PC-9 (cell line): ENCODE measurements at regions not wholly inside any gene's neighbourhood (a gene's known extent, or its start where the extent isn't known, plus 50 kb on each side); places are given as distances from the start of the nearest gene placed in this dataset.

Experiments used
- BruUV-seq: library from RNA; stranded (reverse); fragments of 400-500 nt; replicated peaks from 2 replicates; lab custom pipeline; 2021; lab: Mats Ljungman, UMichigan
- CTCF ChIA-PET: fragments of 300-600 bp; sonication (Branson Sonifier 250); formaldehyde crosslinking; loops from one replicate; lab custom pipeline; 2022; ENCODE audit warnings: antibody characterized with exemption; lab: Charles Lee
- POLR2A ChIA-PET: fragments of 300-600 bp; sonication (Branson Sonifier 250); formaldehyde crosslinking; loops from one replicate; lab custom pipeline; 2022; ENCODE audit warnings: antibody characterized with exemption; ENCODE audit not compliant: unreplicated experiment; lab: Charles Lee
- DNase-seq, 2 experiments: peaks; one replicate each; pipeline versions ENCODE4 v3.0.0 to v3.0.0-alpha.2; 2015 to 2022; ENCODE audit warnings: mixed read lengths in 1 of 2
- H2AFZ ChIP-seq: fragments of 200-600 bp; sonication (generic); 2 replicates; pipeline ENCODE4 v1.8.1; 2017; ENCODE audit warnings: antibody characterized with exemption
- H3F3A ChIP-seq: fragments of 200-600 bp; sonication (generic); 2 replicates; pipeline ENCODE4 v1.8.1; 2017; ENCODE audit warnings: antibody characterized with exemption, mild to moderate bottlenecking, low read depth; ENCODE audit not compliant: insufficient read depth
- H3K27ac ChIP-seq: fragments of 200-600 bp; sonication (generic); 2 replicates; pipeline ENCODE4 v1.6.1; 2016; ENCODE audit warnings: mixed run types
- H3K27me3 ChIP-seq: fragments of 200-600 bp; sonication (generic); 2 replicates; pipeline ENCODE4 v1.6.1; 2016; ENCODE audit warnings: low read depth, mixed run types; ENCODE audit not compliant: insufficient read depth
- H3K36me3 ChIP-seq: fragments of 200-600 bp; sonication (generic); 2 replicates; pipeline ENCODE4 v1.6.1; 2016; ENCODE audit warnings: low read depth, mixed run types
- H3K4me1 ChIP-seq: fragments of 200-600 bp; sonication (generic); replicated peaks from 2 replicates; pipeline ENCODE4 v1.6.1; 2016; ENCODE audit warnings: mixed run types; ENCODE audit not compliant: insufficient read depth
- H3K4me2 ChIP-seq: fragments of 200-600 bp; sonication (generic); 2 replicates; pipeline ENCODE4 v1.6.1; 2017; ENCODE audit warnings: mixed run types
- H3K4me3 ChIP-seq: fragments of 200-600 bp; sonication (generic); 2 replicates; pipeline ENCODE4 v1.6.1; 2016; ENCODE audit warnings: mixed run types
- H3K79me2 ChIP-seq: fragments of 200-600 bp; sonication (generic); 2 replicates; pipeline ENCODE4 v1.6.1; 2017; ENCODE audit warnings: low read depth, mixed run types
- H3K9me2 ChIP-seq: fragments of 200-600 bp; sonication (generic); 2 replicates; pipeline ENCODE4 v1.8.1; 2017; ENCODE audit warnings: mild to moderate bottlenecking; ENCODE audit not compliant: insufficient read depth
- H3K9me3 ChIP-seq: fragments of 200-600 bp; sonication (generic); 2 replicates; pipeline ENCODE4 v1.8.1; 2016; ENCODE audit warnings: low read depth; ENCODE audit not compliant: insufficient read depth
- H4K20me1 ChIP-seq: fragments of 200-600 bp; sonication (generic); 2 replicates; pipeline ENCODE4 v1.8.1; 2017; ENCODE audit not compliant: insufficient read depth
- CTCF ChIP-seq: fragments of 200-600 bp; sonication (generic); conservative IDR thresholded peaks from 2 replicates; pipeline ENCODE4 v1.6.1; 2017; ENCODE audit warnings: mixed run types, antibody characterized with exemption, mild to moderate bottlenecking, moderate library complexity
- EZH2 ChIP-seq: fragments of 200-600 bp; sonication (generic); IDR thresholded peaks from 2 replicates; pipeline ENCODE4 v1.8.0; 2017; ENCODE audit warnings: antibody characterized with exemption, low read depth
- intact Hi-C: fragments of 100-400 bp; cut with micrococcal nuclease; formaldehyde crosslinking; loops from one replicate; pipeline ENCODE4 v1.10.0; 2022; ENCODE audit not compliant: unreplicated experiment

DNA sequence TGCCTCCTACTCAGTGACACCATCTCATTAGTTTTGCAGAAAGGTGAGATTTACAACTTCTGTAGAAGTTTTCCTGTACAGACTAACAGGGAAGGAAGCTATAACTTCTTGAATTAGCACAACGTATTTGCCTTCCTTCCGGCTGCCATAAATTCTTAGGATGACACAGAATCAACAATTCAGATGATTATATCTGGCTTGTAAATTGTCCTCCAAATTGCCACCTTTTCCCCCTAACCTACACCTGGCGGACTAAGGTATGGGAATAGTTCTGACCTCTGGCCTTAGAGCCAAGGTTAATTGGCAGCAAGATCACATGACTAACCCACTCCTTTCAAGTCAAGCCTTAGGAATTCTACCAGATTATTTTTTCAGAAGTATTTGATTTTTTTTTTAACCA is 284.3 kb downstream of the LMO4 start:
- Histone ChIP-seq H3F3A (no peaks in the 10 kb centered on the region), H3K9me2 (no peaks in the 10 kb centered on the region), H3K27me3 (no peaks in the 10 kb centered on the region), H3K4me3 (no peak overlapping the region), H3K27ac (no peak overlapping the region), H3K79me2 (no peaks in the 10 kb centered on the region), H3K4me1 (no peaks in the 10 kb centered on the region), H2AFZ (no peak overlapping the region), H3K36me3 (no peaks in the 10 kb centered on the region), H3K9me3 (no peaks in the 10 kb centered on the region), H4K20me1 (no peaks in the 10 kb centered on the region), H3K4me2 (no peak overlapping the region)
- TF ChIP-seq EZH2: no peak
- no peak for TF ChIP-seq CTCF
- intact Hi-C loops: no loop called here
- DNase-seq: peak in 1 of 2 experiments; percentile 43
- CTCF ChIA-PET: no interaction called here
- no TSS peak for BruUV-seq
- POLR2A ChIA-PET: no interaction called here

DNA sequence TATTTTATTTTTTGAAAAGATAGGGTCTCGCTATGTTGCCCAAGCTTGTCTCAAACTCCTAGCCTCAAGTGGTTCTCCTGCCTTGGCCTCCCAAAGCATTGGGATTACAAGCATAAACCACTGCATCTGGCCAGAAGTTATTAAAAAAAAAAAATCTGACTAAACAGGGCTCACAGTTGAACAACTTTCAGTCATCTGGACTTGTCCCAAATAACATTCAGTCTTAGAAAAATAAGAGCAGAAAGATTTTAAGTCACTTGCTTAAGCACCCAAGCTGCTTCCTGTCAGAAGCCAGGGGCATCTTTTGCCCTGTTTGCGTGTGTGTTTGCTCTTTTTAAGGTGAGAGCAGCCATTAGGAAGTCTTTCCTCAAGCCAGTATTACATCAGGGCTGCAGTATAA is 286.8 kb downstream of the LMO4 start:
- Histone ChIP-seq H3K4me3 (no peak overlapping the region), H3K9me2 (no peaks in the 10 kb centered on the region), H2AFZ (no peak overlapping the region), H3K27ac (no peak overlapping the region), H3K79me2 (no peaks in the 10 kb centered on the region), H4K20me1 (no peaks in the 10 kb centered on the region), H3K27me3 (no peaks in the 10 kb centered on the region), H3K9me3 (0 out of 2 replicates have a peak, but pooled peaks cover 4% of the 10 kb centered on the region), H3K4me1 (no peaks in the 10 kb centered on the region), H3K4me2 (no peak overlapping the region), H3K36me3 (no peaks in the 10 kb centered on the region), H3F3A (no peaks in the 10 kb centered on the region)
- TF ChIP-seq CTCF: no peak
- TF ChIP-seq EZH2: no peak
- ChIA-PET CTCF (no interaction called here), POLR2A (no interaction called here)
- DNase-seq: no peak
- no TSS peak for BruUV-seq
- intact Hi-C loops: no loop called here

DNA sequence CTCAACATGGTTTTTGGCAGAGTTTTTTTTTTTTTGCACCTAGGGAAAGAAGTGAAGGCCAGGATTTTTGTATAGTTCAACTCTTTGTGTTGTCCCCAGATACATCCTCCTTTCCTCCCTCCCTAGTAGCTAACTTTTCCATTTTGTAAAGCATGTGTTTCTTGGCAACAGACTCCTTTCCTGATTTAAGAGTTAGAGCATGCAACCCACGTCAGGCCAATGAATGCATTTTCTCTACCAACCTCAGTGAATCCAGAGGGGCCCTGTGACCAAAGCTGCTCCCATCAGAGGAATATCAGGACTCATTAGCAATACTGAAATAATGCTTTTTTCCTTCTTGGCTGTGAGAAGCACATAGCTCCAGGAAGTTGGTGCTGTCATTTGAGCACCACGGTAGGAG is 287.2 kb downstream of the LMO4 start:
- Histone ChIP-seq H3K4me2 (no peak overlapping the region), H3K79me2 (no peaks in the 10 kb centered on the region), H4K20me1 (no peaks in the 10 kb centered on the region), H2AFZ (no peak overlapping the region), H3K9me2 (no peaks in the 10 kb centered on the region), H3K27me3 (no peaks in the 10 kb centered on the region), H3F3A (no peaks in the 10 kb centered on the region), H3K36me3 (no peaks in the 10 kb centered on the region), H3K27ac (no peak overlapping the region), H3K4me1 (no peaks in the 10 kb centered on the region), H3K9me3 (0 out of 2 replicates have a peak, but pooled peaks cover 4% of the 10 kb centered on the region), H3K4me3 (no peak overlapping the region)
- intact Hi-C loops: no loop called here
- DNase-seq: no peak
- ChIA-PET CTCF (no interaction called here), POLR2A (no interaction called here)
- BruUV-seq: no TSS peak
- TF ChIP-seq CTCF: no peak
- no peak for TF ChIP-seq EZH2
